Fibroblast of gingiva (primary cell): ENCODE measurements at regions not wholly inside any gene's neighbourhood (a gene's known extent, or its start where the extent isn't known, plus 50 kb on each side); places are given as distances from the start of the nearest gene placed in this dataset.
A peak's percentile ranks its signal among the peaks of the same experiment; 100 is the strongest.
"Not testable (repeated sequence)": the region's sequence is repeated elsewhere in the genome, so short reads cannot be mapped to it uniquely, and the experiment has no call there.

Source experiments
- DNase-seq: peaks from one replicate; pipeline ENCODE4 v3.0.0-alpha.2; 2011; ENCODE audit warnings: low read depth

DNA sequence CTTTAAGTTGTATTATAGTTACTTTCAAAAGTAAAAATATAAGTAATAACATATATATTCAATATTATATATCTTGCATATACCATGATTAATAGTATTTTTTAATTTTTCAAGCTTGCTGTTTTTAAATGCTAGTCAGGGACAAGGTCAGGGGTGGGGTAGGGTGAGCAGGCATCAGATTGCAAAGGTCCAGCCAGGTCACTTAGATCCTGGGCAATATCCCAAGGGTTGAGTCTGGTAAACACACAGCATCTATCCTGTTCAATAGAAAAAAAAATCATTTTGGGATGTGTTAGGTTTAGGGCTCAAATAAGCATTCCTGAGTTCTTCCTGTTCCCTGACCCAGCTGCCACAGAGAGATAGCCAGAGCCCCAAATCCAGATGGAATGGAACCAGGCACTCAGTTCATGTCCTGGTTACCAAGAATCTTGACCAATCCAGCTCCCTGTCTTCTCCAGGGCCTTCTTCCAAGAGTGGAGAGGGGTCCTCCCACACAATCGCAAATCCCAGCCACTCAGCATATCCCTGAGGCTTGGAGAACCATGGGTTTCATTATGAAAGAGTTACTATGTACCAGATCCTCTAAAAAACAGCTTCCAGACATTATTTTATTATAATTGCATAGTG lies 134.9 kb upstream of the TOP1 start:
- DNase-seq = no peak

DNA sequence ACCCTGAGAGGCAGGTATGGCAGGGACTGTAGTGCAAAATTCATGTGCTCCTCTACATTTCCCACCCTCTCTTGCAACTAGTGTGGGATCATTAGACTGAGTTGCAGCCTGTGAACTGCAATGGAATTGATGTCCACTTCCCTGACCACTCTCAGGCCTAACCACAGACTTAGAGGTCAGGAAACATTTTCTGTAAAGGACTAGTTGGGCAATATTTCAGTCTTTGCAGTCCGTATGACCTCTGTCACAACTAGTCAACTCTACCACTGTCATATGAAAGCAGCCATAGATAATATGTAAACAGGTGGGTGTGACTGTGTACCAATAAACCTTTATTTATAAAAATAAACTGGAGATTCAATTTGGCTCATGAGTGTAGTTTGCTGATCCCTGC lies 134.4 kb upstream of the TOP1 start:
- DNase-seq = no peak

DNA sequence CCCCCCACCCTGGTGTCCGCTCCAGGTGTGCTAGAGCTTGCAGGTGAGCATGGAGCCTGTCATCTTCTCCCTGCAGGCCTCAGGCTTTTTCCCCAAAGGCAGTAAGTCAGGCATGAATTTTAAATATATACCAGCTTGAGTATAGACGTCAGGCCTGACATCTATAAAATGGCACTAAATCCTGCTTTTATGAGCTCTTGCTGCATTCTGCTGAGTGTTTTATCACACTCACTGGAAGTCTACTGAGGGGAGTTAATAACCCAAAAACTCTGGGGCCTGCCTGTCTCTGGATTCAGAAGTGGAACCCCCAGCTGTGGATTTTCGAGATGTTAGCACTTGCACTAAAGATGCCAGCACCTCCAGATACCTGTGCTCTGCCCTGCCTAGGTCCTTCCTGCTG lies 133.4 kb upstream of the TOP1 start:
- DNase-seq = no peak

DNA sequence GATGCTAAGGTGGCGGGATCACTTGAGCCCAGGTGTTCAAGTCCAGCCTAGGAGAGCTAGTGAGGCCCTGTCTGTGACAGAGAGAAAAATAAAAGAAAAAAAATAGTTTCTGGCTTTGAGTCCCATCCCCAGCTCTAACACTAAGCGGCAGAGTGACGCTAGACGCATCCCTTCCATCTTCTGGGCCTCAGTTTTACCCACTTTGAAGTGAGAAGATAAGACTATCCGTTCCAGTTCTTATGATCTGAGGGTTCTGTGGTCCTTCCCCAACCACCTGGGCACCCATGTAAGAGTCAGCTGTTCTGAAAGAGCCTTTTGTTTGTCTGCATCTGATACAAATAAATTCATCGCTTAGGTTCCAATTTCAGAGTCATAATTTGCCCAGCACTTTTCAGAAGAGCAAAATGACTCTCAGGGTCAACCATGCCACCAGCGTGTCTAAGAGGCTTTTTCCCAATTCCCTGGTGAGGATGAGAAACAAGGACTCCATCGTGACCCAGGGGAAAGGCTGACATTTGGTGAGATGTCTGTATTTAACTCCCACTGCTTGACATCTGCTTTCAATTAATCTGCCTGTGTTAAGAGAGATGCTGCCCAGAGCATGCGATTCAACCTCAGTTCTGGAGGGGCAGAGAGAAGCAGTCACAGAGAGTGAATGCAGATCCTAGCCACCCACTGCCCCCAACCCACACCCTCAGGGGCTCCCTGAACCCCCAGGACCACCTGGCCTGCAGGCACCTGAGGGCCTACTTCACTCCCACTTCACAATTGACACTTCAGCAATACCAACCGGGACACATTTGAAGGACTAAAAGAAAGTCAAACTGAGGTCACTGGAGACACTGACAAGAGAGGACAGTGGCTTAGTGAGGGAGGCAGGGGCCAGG lies 131.6 kb upstream of the TOP1 start:
- peak; percentile 74 for DNase-seq

DNA sequence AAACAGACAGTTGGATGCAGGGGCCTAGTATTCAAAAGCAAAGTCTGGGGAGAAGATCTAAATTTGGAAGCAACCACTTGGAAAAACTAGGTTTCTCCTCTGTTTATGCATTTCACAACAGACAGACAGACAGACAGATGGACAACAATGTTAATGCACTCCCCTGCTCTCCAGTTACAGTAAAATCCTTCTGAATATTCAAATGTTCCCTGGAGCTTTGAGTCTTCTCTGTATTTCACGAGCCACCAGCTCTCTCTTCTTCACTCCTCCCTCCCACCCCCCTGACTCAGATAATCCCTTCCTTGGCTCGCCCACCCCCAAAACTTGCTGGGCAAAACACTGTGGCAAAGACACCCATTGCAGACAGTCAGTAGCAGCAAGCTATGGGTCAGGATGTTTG lies 129.3 kb upstream of the TOP1 start:
- DNase-seq = no peak

DNA sequence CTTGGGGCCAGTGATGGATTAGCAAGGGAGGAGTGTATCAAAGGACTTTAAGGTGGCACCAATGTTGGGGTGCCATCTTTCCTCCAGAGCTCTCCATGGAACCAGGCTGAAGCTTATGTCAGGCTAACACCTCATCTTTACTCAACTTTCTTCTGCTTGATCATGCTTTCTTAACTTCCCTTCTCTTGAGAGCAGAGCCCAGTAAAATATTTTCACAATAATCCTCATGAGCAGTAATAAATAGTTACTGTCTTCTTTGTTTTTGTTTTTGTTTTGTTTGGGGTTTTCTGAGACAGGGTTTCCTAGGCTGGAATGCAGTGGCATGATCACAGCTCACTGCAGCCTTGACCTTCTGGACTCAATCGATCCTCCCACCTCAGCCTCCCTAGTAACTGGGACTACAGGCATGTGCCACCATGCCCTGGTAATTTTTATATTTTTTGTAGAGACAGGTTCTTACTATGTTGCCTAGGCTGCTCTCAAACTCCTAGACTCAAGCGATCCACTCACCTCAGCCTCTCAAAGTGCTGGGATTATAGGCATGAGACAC lies 127.9 kb upstream of the TOP1 start:
- no peak for DNase-seq

DNA sequence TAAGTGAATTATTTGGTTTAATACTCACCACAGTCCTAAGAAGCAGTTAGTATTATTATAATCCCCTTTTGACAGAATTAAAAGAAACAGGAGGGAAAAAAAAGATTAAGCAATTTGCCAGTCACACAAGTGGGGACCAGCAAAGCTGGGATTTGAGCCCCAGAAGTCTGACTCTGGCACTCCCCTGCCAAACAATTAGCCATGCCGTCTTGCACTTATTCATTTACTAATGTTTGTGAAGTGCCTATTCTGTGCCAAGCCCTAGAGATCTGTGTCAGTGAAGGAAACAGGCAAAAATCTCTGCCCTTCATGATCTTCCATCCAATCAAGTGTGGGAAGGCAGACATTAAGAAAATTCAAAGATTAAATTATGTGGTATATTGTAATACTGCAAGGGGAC lies 126.0 kb upstream of the TOP1 start:
- no peak for DNase-seq

DNA sequence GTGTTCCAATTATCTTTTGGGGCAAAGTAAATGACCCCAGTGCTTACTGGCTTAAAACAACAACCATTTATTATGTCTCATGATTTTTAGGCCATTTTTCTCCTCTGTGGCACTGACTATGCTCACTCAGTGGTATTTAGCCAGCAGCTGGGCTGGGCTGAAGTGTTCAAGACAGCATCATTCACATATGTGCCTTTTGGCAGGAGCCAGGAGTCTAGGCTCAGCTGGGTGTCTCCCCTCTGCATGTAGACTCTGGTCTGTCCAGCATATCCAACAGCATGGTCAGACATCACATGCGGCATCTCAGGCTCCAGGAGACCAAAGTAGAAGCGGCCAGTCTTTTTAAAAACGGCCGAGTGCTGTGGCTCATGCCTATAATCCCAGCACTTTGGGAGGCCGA lies 120.3 kb upstream of the TOP1 start:
- no peak for DNase-seq

DNA sequence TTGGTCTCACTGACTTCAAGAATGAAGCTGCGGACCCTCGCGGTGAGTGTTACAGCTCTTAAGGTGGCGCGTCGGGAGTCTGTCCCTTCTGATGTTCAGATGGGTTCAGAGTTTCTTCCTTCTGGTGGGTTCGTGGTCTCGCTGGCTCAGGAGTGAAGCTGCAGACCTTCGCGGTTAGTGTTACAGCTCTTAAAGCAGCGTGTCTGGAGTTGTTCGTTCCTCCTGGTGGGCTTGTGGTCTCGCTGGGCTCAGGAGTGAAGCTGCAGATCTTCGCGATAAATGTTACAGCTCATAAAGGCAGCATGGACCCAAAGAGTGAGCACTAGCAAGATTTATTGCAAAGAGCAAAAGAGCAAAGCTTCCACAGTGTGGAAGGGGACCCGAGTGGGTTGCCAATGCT lies 119.1 kb upstream of the TOP1 start:
- not testable (repeated sequence) for DNase-seq

DNA sequence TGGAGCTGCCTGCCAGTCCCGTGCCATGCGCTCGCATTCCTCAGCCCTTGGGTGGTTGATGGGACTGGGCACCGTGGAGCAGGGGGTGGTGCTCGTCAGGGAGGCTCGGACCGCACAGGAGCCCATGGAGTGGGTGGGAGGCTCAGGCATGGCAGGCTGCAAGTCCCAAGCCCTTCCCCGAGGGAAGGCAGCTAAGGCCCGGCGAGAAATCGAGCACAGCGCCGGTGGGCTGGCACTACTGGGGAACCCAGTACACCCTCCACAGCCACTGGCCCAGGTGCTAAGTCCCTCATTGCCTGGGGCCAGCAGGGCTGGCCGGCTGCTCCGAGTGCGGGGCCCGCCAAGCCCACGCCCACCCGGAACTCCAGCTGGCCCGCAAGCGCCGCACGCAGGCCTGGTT lies 118.2 kb upstream of the TOP1 start:
- not testable (repeated sequence) for DNase-seq

DNA sequence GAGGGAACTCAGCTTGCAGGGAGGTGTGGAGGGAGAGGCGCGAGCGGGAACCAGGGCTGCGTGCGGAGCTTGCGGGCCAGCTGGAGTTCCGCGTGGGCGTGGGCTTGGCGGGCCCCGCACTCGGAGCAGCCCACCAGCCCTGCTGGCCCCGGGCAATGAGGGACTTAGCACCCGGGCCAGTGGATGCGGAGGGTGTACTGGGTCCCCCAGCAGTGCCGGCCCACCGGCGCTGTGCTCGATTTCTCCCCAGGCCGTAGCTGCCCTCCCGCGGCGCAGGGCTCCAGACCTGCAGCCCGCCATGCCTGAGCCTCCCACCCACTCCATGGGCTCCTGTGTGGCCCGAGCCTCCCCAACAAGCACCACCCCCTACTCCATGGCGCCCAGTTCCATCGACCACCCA lies 117.5 kb upstream of the TOP1 start:
- DNase-seq = not testable (repeated sequence)

DNA sequence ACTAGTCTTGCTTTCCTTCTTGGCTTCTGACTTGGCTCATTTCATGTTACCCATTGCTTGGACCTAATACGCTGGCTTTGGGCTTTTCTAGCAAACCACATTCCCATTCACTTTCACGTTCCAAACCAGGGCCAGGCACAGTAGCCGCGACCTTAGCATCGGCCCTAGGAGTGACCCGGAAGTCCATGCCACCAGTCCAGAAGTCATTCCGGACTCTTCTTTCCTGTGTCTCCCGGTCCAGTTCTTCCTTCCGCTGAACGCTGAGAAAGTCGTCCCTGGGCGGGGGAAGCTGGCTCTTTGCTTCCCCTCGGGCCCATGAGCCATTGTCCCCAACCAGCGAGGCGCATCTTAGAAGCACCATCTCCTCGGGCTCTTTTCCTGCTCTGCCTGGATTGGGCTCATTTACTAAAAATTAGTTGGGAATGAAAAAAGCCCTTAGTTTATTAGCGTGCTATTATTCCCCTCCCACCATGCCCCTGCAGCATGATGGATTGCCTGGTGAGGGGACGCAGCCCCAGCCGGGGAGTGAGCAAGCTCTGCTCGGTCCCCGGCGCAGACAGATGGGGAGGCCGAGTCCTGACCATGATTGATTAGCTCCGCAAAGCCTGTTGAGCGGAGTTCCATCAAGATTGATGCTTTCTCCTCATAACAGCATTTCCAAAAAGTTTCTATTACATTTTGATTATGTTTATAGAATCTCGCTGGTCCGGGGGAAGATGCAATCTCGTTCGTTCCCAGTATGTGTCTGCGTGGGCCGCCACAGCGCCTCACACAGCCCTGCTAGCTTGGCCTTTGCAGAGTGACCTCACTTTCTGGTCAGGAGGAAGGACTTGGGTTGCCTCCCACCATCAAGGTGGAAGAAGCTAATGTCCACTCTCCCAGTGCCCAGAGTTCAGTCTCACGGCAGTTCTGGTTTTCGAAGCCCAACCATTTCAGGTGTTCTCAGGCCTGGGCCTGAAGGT lies 115.1 kb upstream of the TOP1 start:
- DNase-seq = no peak

DNA sequence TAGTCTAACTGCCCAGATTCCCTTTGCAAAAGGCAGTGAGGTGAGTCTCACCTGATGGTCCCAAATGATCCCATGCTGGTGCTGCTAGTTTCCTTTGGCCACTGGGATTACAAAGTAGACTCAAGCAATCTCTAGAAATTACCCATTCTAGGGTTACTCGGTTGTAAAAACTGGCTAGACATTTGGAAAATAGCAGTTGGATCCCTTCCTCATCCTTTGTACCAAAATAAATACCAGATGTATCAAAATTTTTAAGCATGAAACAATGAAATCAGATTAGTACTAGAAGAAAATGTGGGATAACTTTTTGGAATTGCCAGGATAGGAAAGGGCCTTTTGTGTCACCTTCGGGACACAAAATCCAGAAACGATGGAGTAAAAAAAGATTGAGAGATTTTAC lies 112.9 kb upstream of the TOP1 start:
- DNase-seq = peak; percentile 40

DNA sequence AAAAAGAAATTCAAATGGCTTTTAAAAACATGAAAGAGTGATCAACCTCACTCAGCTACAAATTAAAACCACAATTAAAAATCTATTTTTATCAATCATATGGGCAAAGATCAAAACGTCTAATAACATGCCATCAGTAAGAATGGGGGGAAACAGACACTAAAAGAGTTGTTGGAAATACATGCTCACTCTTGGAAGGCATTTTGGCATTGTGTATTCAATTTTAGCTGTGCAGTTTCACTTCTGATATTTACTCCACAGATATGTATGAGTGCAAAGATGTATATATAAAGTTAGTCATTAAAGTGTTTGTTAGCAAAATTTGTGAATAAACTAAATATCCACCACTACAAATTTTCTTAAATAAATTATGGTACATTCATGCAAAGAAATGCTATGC lies 112.3 kb upstream of the TOP1 start:
- no peak for DNase-seq

DNA sequence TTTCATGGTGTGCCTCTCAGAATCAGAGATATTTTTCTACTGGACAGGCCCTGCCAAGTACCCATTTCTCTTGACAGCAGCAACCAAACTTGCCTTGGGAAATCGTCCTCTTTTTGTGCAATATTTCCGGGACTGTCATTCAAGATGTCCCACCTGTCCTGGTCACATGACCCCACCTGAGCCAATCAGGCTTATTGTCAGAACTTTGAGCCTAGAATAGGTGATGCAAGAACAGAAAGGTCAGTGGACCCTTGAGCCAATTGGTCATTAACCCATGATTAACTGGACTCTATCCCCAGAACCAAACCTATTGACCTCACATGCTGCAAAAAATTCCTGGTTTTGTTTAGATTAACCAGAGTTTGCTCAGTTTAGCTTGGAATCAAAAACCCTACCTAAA lies 108.3 kb upstream of the TOP1 start:
- no peak for DNase-seq

DNA sequence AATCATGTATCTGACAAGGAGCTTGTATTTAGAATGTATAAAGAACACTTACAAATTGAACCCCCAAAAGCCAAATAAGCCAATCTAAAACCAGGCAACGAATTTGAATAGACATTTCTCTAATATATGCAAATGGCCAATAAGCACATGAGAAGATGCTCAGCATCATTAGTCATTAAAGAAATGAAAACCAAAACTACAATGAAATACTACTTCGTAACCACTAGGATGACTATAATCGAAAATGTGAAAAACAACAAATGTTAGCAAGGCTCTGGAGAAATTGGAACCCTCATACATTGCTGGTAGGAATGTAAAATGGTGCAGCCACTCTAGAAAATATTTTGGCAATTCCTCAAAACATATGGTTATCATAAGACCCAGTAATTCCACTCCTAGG lies 105.8 kb upstream of the TOP1 start:
- peak; percentile 16 for DNase-seq

DNA sequence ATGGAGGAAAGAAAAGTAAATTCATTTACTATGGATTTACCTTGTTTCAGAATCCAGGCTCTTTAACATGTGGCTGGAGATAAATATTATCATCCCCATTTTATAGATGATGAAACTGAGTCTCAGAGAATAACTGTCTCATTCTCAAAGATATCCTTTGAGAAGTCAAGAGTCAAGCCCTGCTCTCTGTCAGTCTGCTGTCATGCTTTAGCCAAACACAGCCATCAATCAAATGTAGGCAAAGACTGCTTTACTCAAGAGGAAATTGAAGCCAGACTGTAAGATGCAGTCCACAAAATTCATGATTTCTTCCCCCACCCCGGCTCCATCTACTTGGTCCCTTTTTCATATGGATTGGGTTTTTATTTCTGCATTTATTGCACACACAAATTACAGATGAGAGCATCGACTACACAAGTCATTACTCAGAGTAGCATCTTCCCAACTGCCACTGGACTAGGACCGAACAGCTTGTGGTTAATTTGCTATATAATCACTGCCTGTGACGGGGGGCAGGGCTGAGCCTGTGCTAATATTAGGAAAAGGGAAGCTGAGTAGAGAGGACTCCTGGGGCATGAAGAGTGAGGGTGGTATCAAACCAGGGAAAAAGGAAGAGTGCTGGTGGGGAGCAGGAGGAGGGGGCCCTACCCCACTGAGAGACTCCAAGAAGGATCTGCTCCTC lies 102.7 kb upstream of the TOP1 start:
- DNase-seq = no peak

DNA sequence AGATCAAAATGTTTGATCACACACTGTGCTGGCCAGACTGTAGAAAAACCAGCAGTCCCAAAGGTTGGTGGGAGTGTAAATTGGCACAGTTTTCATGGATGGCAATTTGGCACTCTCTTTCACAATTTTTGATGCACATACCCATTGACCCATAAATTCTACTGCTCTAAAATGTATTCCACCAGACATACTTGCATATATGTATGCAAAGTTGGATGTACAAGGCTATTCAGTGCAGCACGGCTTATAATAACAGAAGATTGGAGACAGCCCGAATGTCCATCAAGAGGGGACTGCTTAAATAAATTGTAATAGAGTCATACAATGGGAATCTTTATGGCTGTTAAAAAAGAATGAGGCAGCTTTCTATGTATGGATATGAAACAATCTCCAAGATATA lies 101.7 kb upstream of the TOP1 start:
- DNase-seq = no peak

DNA sequence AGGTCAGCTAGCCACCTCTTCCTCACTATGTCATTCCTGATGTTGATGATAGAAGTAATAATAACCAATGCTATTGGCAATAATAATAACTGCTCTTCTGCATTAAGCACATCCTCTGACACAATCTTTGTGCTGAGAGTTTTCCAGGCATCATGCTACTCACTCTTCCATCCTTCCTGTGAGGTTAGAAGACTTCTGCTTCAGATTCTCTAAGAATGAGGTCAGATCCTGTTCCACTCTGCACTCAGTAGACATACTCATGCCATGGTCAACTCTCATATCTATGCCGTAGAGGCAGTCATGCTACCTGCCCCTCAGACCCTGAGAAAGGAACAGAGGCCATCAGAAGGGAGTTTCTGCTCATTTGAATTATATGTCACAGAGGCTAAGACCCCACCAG lies 98.1 kb upstream of the TOP1 start:
- DNase-seq = no peak

DNA sequence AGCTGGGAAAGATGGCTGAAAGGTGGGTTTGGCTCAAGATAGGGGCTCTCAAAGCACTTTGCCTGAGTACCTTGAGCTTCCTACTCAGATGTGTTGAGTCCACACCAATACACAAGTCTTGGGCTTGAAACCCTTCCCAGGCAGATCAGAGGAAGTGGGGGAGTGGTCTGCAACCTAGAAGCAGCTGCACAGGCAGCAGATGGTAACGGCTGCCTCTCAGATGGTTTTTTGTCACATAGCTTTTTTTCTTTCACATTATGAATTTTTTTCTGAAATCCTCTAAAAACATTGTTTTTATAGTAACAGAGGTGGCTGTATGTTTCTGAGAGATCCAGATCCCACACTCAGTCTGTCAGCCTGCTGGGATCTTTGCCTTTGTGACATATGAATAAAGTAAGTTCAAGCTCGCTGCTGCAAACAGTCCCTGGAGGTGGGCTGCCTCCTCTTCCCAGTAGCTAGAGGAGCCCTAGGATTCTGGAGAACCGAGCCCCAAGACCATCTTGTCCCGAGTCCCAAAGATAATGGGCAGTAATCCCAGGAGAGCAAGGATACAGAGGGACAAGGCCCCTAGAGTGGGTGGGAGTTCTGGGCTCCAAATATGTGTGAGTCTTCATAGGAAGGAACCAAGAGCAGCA lies 97.1 kb upstream of the TOP1 start:
- DNase-seq = no peak

DNA sequence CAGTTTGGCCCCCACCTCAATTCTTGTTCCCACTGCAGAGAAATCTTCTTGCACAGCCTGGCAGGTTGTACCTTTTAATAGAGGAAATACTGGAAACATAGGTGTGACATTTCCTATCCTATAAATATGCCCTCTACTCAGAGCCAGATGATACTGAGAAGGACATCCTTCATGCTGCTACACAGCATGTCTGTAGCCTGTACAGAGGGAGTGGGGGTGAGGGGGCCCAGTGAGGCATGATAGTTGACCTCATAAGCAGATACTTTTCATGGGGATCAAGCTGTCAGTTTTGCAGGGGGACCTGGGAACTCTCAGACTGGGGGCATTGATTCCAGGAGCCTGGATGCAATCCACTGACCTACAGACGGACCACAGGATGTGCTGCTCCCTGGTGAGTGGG lies 96.2 kb upstream of the TOP1 start:
- DNase-seq = no peak
